ENCODE measurements at regions not wholly inside any gene's neighbourhood (a gene's known extent, or its start where the extent isn't known, plus 50 kb on each side); places are given as distances from the start of the nearest gene placed in this dataset.

DNA sequence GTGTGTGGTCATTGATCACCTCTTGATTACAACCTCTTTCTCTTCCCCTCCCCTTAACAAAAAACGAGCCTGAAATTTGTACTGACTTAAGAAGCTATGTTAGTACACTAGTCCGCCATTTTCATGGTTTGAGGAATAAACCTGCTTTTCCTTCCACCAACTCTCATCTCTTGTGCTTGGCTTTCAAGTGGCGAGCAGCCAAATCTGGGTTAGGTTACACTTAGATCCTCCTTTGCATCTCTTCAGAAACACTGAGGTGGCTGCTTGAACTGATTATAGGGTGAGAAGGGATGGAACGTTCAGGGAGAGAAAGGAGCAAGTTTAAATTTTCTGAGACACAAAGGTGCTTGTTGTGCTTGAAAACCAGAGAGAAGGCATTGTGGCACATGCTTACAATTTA is 2171.4 kb downstream of the LRRC4C start:
- no peak for DNase-seq

DNA sequence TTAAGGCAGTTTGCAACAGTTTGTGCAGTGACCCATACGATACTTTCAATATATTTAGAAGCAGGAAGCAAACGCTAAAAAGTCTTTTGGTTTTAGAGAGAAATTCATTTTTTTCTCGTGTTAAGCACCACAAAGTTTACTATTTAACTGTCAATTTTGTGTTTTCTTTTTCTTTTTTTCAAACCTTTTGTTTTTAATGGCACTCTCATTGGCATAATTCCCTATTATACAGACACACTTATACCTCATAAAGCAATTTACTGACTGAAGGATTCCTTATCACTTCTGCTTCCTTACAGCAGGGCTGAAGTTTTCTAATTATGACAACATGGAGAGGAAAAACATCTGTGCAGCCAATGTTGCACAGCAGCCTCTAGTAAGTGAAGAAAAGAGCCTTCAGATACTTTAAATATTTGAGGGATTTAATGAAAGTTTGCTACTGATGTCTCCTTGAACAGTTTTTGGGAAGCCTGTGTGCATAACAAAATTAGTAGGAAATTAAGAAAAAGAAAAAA is 2191.2 kb downstream of the LRRC4C start:
- no peak for DNase-seq

GRCh38 chr11:39255648-39256047 is 2203.8 kb downstream of the LRRC4C start:
- DNase-seq = no peak

DNA sequence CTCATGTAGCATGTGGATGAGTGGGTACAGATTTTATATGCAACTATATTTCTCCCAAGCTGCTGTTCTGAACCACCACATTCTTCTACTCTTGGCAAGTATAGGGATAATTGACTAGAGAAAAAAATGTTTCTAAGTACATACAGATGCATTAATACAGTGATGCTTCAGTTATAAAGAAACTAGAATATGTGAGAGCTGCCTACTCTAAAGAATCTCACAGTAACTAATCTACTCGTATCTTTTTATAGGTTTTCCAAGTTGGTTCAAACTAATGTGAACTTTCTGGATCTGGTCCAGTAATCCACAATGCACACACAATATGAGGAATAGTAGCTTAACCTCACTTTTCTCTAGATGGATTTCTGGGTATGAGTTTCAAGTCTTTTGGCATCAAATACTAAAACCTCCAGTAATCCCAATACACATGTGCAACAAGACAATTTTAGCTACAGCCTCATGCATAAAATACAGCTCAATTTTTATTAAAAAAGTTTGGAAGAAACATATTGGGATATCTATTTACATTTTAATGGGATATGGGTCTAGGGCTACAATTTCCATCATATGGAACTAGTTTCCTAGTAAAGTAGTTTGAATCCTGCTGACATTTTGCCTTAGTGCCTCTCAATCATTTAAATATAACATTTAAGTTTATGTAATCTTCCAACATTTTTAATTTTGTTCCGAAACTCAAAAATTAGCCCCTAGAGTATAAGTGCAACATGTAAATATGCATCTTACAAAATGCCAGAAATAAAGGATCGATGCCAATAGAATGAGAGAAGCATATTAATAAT is 2209.7 kb downstream of the LRRC4C start:
- DNase-seq = no peak

- no peak for DNase-seq
Observed at GRCh38 chr11:39247570-39248137, 2211.8 kb downstream of the LRRC4C start.

GRCh38 chr11:39239553-39239952 is 2219.9 kb downstream of the LRRC4C start:
- no peak for DNase-seq

GRCh38 chr11:39236916-39237315 is 2222.5 kb downstream of the LRRC4C start:
- DNase-seq = no peak

DNA sequence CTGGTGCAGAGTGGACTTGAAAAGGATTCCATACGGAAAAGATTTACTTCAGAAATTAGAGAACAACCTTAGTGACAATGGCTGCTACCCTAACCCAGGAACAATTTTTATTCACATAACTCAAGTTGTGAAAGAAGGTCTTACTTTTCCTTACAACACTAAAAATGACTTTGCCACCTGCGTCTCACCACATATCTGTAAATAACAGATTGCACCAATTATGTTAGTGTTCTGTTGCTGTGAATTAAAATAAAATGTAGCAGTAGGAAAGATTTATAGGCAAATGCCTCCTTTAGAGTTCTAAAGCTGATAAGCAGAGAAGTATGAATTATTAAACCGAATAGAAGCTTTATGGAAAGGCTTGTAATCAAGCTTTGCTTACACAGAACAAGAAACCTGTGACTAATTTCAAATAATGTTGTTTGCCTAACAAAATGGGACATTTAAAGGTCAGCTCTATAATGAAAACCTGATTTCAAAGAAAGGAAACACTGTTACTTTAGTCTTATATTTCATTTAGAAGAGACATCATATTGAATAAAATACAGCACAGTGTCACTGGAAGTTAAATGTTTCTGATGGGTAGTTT is 2237.8 kb downstream of the LRRC4C start:
- DNase-seq = no peak

DNA sequence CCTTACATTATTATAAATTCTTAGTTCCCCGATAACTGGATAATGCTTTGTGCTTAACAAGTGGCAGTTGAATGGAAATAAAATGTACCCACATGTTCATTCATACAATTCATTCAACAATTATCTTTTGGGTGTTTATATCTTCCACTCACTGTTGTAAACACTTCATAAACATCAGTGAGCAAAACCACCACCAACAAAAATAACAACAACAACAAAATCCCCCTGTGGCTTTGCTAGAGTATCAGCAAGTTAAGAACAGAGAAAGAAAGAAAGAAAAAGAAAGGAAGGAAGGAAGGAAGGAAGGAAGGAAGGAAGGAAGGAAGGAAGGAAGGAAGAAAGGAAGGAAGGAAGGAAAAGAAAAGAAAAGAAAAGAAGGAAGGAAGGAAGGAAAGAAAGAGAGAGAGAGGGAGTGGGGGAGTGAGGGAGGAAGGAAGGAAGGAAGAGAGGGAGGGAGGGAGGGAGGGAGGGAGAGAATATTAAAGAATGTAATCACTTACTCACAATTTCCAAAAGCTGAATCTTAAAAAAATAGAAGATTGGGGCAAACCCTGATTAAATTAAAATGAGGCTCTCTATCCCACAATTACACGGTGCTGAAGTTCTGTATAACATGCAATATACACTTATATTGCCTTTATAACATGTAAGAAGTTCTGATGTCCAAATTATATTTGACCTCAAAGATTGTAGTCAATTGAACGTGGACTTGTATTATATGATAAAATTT is 2238.8 kb downstream of the LRRC4C start:
- no peak for DNase-seq

- no peak for DNase-seq
Observed at GRCh38 chr11:39220069-39220468, 2239.4 kb downstream of the LRRC4C start.

- no peak for DNase-seq
Observed at GRCh38 chr11:39209981-39210380, 2249.5 kb downstream of the LRRC4C start.

GRCh38 chr11:39205236-39205995 is 2254.0 kb downstream of the LRRC4C start:
- no peak for DNase-seq

DNA sequence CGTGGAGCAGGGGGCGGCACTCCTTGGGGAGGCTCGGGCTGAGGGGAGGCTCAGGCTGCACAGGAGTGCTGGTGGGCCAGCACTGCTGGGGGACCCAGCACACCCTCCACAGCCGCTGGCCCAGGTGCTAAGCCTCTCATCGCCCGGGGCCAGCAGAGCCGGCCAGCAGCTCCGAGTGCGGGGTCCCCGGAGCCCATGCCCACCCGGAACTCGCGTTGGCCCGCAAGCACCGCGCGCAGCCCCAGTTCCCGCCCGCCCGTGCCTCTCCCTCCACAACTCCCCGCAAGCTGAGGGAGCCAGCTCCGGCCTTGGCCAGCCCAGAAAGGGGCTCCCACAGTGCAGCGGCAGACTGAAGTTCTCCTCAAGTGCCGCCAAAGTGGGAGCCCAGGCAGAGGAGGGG is 2266.8 kb downstream of the LRRC4C start:
- DNase-seq = no peak

DNA sequence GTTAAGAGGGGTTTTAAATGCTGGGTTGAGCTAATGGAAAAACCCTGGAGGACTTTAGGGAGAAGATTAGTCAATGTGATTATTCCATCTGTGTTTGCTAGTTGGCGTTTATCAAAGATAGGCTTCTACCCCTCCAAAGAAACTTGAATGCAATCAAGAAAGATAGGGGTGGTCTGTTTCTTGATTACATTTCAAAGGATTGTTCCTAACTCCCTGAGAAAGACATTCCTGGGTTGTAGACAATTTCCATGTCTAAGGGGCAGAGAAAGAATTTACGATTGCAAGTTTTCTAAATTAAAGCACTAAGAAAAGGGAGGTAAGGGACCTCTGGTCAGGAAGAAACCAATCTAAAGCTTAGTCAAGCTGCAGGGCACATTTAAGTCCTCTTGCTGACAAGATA is 2268.7 kb downstream of the LRRC4C start:
- DNase-seq = no peak

DNA sequence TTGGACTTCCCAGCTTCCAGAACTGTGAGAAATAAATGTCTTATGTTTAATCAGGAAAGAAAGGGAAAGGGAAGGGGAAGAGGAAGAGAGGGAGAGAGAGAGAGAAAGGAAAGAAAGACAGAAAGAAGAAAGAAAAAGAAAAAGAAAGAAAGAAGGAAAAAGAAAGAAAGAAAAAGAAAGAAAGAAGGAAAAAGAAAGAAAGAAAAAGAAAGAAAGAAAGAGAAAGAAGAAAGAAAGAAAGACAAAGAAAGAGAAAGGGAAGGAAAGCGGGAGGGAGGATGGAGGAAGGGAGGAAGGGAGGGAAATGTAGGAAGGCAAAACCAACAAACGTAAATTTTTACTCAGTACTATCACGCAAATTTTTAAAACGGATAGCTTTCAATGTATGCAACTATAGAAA is 2281.8 kb downstream of the LRRC4C start:
- no peak for DNase-seq

- DNase-seq = no peak
Observed at GRCh38 chr11:39174965-39175364, 2284.5 kb downstream of the LRRC4C start.

GRCh38 chr11:39174196-39174595 is 2285.3 kb downstream of the LRRC4C start:
- no peak for DNase-seq

DNA sequence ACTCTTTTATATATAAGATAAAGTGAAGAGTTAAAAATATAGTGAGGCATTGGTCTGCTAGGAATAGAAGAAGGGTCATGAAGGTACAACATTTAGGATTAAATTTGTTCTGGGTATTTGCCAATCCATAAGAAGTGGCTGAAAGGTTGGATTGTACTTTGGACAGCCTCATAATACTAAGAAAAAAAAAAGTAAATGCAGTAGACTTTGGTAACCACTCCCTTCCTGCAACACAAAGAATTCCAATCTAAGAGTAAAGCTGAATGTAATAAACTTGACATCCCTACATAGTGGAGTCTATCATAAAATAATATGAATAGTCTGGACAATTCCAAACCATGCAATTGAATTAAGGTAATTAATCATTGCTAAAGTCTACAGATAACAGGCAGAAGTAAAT is 2294.4 kb downstream of the LRRC4C start:
- DNase-seq = no peak

- DNase-seq = no peak
Observed at GRCh38 chr11:39149214-39149613, 2310.2 kb downstream of the LRRC4C start.

DNA sequence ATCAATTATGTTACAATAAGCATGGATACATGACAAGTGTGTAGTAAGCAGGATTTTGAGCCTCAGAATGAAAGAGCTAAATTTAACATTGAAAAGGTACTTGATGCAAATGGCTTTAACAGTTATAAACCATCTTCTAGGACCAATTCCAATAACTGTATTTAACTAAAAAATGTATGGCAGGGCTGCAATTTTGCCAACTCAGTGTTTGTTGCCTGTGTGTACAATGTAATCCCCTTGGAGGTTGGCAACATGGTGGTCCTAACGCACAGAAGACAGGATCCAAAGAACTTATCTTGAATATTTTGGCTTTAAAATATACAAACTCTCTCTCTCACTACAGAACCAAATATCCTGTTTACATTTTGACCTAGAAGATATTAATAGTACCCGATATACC is 2314.1 kb downstream of the LRRC4C start:
- no peak for DNase-seq

DNA sequence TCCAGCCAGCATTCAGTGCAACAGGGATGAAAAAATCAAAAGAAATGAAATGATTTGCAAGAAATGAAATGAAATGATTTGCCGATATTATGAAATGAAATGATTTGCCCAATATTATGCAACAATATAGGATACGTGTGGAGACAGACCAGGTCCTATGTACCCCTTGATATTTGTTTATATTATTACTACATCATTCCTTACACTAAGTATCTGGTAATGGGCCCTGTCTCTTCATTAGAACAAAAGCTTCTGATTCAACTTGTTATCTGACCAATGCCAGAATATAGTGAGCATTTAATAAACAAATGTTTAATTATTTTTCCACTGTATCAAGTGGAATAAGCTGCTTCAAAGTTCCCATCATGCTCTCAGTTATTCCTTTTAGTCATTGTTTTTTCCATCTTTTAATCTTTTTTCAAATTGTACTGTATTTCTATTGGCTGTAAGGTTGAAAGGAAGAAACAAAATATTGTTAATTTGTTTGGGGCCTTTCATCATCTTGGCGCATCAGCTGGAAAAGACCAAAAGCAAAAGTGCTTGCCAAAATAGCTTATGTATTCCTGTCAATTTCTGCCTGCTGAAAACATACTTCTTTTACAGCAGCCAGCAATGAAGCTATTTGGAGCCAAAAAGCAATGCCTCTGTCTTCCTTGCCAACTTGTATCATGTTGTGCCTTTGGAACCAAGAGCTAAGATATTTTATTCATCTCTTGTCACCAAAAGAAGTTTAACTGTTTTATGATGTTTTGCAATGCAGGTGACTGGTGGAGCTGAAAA is 2314.9 kb downstream of the LRRC4C start:
- no peak for DNase-seq

- DNase-seq = no peak
Observed at GRCh38 chr11:39139581-39139980, 2319.9 kb downstream of the LRRC4C start.
